ENCODE measurements at regions not wholly inside any gene's neighbourhood (a gene's known extent, or its start where the extent isn't known, plus 50 kb on each side); places are given as distances from the start of the nearest gene placed in this dataset.

- DNase-seq (ENCODE audit: low read depth in 1 of 2, low spot score in 1 of 2): no peak
- Histone ChIP-seq H3K27me3 (ENCODE audit: insufficient read depth, poor library complexity, severe bottlenecking) (no peaks in the 10 kb centered on the region), H3K4me3 (replicated peaks; ENCODE audit: insufficient read depth, low read length) (no peak overlapping the region), H3K27ac (replicated peaks) (no peak overlapping the region)
- TF ChIP-seq POLR2AphosphoS5 (IDR thresholded peaks at IDR 0.05; ENCODE audit: low read depth) (no peak), SPI1 (IDR thresholded peaks at IDR 0.05; ENCODE audit: borderline replicate concordance, low read depth) (no peak), CTCF (IDR thresholded peaks at IDR 0.05; ENCODE audit: insufficient read depth, low read length) (no peak), REST (IDR thresholded peaks at IDR 0.05; ENCODE audit: insufficient replicate concordance, low read depth) (no peak), GABPA (IDR thresholded peaks at IDR 0.05; ENCODE audit: low read depth) (no peak)
Observed at GRCh38 chr19:29090783-29091526, 122.0 kb downstream of the UQCRFS1 start.

- Histone ChIP-seq H3K4me3 (replicated peaks; ENCODE audit: insufficient read depth, low read length) (no peak overlapping the region), H3K27ac (replicated peaks) (no peak overlapping the region), H3K27me3 (ENCODE audit: insufficient read depth, poor library complexity, severe bottlenecking) (no peaks in the 10 kb centered on the region)
- TF ChIP-seq CTCF (IDR thresholded peaks at IDR 0.05; ENCODE audit: insufficient read depth, low read length) (no peak), REST (IDR thresholded peaks at IDR 0.05; ENCODE audit: insufficient replicate concordance, low read depth) (no peak), GABPA (IDR thresholded peaks at IDR 0.05; ENCODE audit: low read depth) (no peak)
- no peak for DNase-seq (ENCODE audit: low read depth in 1 of 2, low spot score in 1 of 2)
Observed at GRCh38 chr19:29089315-29089870, 123.6 kb downstream of the UQCRFS1 start.

GRCh38 chr19:29088761-29089160 is 124.2 kb downstream of the UQCRFS1 start:
- DNase-seq (ENCODE audit: low read depth in 1 of 2, low spot score in 1 of 2): no peak
- TF ChIP-seq POLR2AphosphoS5 (IDR thresholded peaks at IDR 0.05; ENCODE audit: low read depth): no peak
- no peak for TF ChIP-seq REST (IDR thresholded peaks at IDR 0.05; ENCODE audit: insufficient replicate concordance, low read depth)
- no peak for TF ChIP-seq SPI1 (IDR thresholded peaks at IDR 0.05; ENCODE audit: borderline replicate concordance, low read depth)
- no peak for TF ChIP-seq GABPA (IDR thresholded peaks at IDR 0.05; ENCODE audit: low read depth)
- no peak for TF ChIP-seq CTCF (IDR thresholded peaks at IDR 0.05; ENCODE audit: insufficient read depth, low read length)
- H3K27me3 ChIP-seq (ENCODE audit: insufficient read depth, poor library complexity, severe bottlenecking): no peaks in the 10 kb centered on the region
- H3K27ac ChIP-seq (replicated peaks): no peak overlapping the region
- H3K4me3 ChIP-seq (replicated peaks; ENCODE audit: insufficient read depth, low read length): no peak overlapping the region
